ENCODE measurements at regions not wholly inside any gene's neighbourhood (a gene's known extent, or its start where the extent isn't known, plus 50 kb on each side); places are given as distances from the start of the nearest gene placed in this dataset.
"Not testable (repeated sequence)": the region's sequence is repeated elsewhere in the genome, so short reads cannot be mapped to it uniquely, and the experiment has no call there.

DNA sequence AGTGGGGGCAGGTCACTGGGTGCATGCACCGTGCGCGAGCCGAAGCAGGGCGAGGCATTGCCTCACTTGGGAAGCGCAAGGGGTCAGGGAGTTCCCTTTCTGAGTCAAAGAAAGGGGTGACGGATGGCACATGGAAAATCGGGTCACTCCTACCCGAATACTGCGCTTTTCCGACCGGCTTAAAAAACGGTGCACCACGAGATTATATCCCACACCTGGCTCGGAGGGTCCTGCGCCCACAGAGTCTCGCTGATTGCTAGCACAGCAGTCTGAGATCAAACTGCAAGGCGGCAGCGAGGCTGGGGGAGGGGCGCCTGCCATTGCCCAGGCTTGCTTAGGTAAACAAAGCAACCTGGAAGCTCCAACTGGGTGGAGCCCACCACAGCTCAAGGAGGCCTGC, 194.9 kb downstream of the TPBG start:
- TF ChIP-seq, protein P1, sequence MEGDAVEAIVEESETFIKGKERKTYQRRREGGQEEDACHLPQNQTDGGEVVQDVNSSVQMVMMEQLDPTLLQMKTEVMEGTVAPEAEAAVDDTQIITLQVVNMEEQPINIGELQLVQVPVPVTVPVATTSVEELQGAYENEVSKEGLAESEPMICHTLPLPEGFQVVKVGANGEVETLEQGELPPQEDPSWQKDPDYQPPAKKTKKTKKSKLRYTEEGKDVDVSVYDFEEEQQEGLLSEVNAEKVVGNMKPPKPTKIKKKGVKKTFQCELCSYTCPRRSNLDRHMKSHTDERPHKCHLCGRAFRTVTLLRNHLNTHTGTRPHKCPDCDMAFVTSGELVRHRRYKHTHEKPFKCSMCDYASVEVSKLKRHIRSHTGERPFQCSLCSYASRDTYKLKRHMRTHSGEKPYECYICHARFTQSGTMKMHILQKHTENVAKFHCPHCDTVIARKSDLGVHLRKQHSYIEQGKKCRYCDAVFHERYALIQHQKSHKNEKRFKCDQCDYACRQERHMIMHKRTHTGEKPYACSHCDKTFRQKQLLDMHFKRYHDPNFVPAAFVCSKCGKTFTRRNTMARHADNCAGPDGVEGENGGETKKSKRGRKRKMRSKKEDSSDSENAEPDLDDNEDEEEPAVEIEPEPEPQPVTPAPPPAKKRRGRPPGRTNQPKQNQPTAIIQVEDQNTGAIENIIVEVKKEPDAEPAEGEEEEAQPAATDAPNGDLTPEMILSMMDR (conservative IDR thresholded peaks at IDR 0.05): not testable (repeated sequence)
- TF ChIP-seq ZFX (IDR thresholded peaks at IDR 0.05): not testable (repeated sequence)

All from C4-2B (cell line).